WTC11 (cell line): ENCODE measurements at regions not wholly inside any gene's neighbourhood (a gene's known extent, or its start where the extent isn't known, plus 50 kb on each side); places are given as distances from the start of the nearest gene placed in this dataset.

Experiments
- ATAC-seq: fragments of 200-7000 bp; cut with Tn5 transposase; 2 replicates; pipeline ENCODE4 v1.10.0; 2021; ENCODE audit warnings: mild to moderate bottlenecking, moderate library complexity
- CTCF ChIA-PET: fragments of 300-600 bp; sonication (Branson Sonifier 250); formaldehyde crosslinking; loops from one replicate; lab custom pipeline; 2021; ENCODE audit warnings: antibody characterized with exemption; lab: Charles Lee
- POLR2A ChIA-PET: fragments of 350-600 bp; sonication (Branson Sonifier 250); formaldehyde crosslinking; loops from one replicate; lab custom pipeline; 2021; ENCODE audit warnings: antibody characterized with exemption; lab: Charles Lee
- DNase-seq: peaks from one replicate; pipeline ENCODE4 v3.0.0; 2021; ENCODE audit warnings: low spot score
- H3K27ac Mint-ChIP-seq: 2 replicates; pipeline ENCODE4 v1.8.0; 2021; ENCODE audit warnings: mixed read lengths
- H3K27me3 Mint-ChIP-seq: 2 replicates; pipeline ENCODE4 v1.8.0; 2021; ENCODE audit warnings: low read depth, mild to moderate bottlenecking, moderate library complexity, mixed read lengths
- H3K36me3 Mint-ChIP-seq: 2 replicates; pipeline ENCODE4 v1.8.0; 2021; ENCODE audit warnings: mixed read lengths
- H3K4me1 Mint-ChIP-seq: 2 replicates; pipeline ENCODE4 v1.8.0; 2022; ENCODE audit warnings: mixed read lengths
- H3K4me3 Mint-ChIP-seq: 2 replicates; pipeline ENCODE4 v1.8.0; 2021; ENCODE audit warnings: mild to moderate bottlenecking, moderate library complexity, mixed read lengths
- H3K9me3 Mint-ChIP-seq: 2 replicates; pipeline ENCODE4 v1.8.0; 2021; ENCODE audit warnings: mixed read lengths
- ATF3 ChIP-seq: sonication (generic); formaldehyde crosslinking; conservative IDR thresholded peaks from 2 replicates; pipeline ENCODE4 v1.8.1; 2022; ENCODE audit warnings: mild to moderate bottlenecking, missing genetic modification reagents
- CBFB ChIP-seq: sonication (generic); formaldehyde crosslinking; IDR thresholded peaks from 2 replicates; pipeline ENCODE4 v1.8.1; 2022; ENCODE audit warnings: mild to moderate bottlenecking, low read depth, missing genetic modification reagents
- CDX4 ChIP-seq: fragments of 250-450 bp; sonication (Bioruptor Pico); IDR thresholded peaks from 2 replicates; pipeline ENCODE4 v1.9.0; 2021; ENCODE audit warnings: moderate library complexity, mild to moderate bottlenecking, inconsistent platforms, borderline replicate concordance
- CREM ChIP-seq: sonication (generic); formaldehyde crosslinking; IDR thresholded peaks from 2 replicates; pipeline ENCODE4 v1.8.1; 2022; ENCODE audit warnings: mild to moderate bottlenecking, missing genetic modification reagents, moderate library complexity
- E2F1 ChIP-seq: sonication (generic); formaldehyde crosslinking; IDR thresholded peaks from 2 replicates; pipeline ENCODE4 v1.8.0; 2022; ENCODE audit warnings: mild to moderate bottlenecking, missing genetic modification reagents
- ERG ChIP-seq: fragments of 250-450 bp; sonication (Bioruptor Pico); IDR thresholded peaks from 2 replicates; pipeline ENCODE4 v1.8.0; 2021; ENCODE audit warnings: mild to moderate bottlenecking
- GTF2I ChIP-seq: fragments of 250-450 bp; sonication (Bioruptor Pico); conservative IDR thresholded peaks from 2 replicates; pipeline ENCODE4 v1.4.0; 2021; ENCODE audit warnings: mild to moderate bottlenecking
- IRF1 ChIP-seq: sonication (generic); formaldehyde crosslinking; IDR thresholded peaks from 2 replicates; pipeline ENCODE4 v1.8.0; 2023; ENCODE audit warnings: missing genetic modification reagents
- IRF2 ChIP-seq: sonication (generic); formaldehyde crosslinking; IDR thresholded peaks from 2 replicates; pipeline ENCODE4 v1.8.0; 2022; ENCODE audit warnings: low read depth, missing genetic modification reagents, borderline replicate concordance
- NFATC4 ChIP-seq: fragments of 250-450 bp; sonication (Bioruptor Pico); IDR thresholded peaks from 2 replicates; pipeline ENCODE4 v1.9.0; 2021; ENCODE audit warnings: mild to moderate bottlenecking
- NFYB ChIP-seq: sonication (generic); formaldehyde crosslinking; conservative IDR thresholded peaks from 2 replicates; pipeline ENCODE4 v1.8.0; 2022; ENCODE audit warnings: low read depth, missing genetic modification reagents
- TEAD1 ChIP-seq: sonication (generic); formaldehyde crosslinking; IDR thresholded peaks from 2 replicates; pipeline ENCODE4 v1.8.0; 2022; ENCODE audit warnings: mild to moderate bottlenecking, missing genetic modification reagents
- TEAD4 ChIP-seq: sonication (generic); formaldehyde crosslinking; IDR thresholded peaks from 2 replicates; pipeline ENCODE4 v1.8.0; 2022; ENCODE audit warnings: mild to moderate bottlenecking, missing genetic modification reagents
- ZBTB43 ChIP-seq: sonication (generic); formaldehyde crosslinking; IDR thresholded peaks from 2 replicates; pipeline ENCODE4 v1.8.1; 2023; ENCODE audit warnings: mild to moderate bottlenecking, missing genetic modification reagents
- ZNF121 ChIP-seq: sonication (generic); formaldehyde crosslinking; IDR thresholded peaks from 2 replicates; pipeline ENCODE4 v1.8.0; 2023; ENCODE audit warnings: missing genetic modification reagents
- ZNF138 ChIP-seq: sonication (generic); formaldehyde crosslinking; conservative IDR thresholded peaks from 2 replicates; pipeline ENCODE4 v1.8.1; 2022; ENCODE audit warnings: mild to moderate bottlenecking, moderate library complexity, missing genetic modification reagents
- TF ChIP-seq, protein P1 (sequence below): sonication (generic); formaldehyde crosslinking; IDR thresholded peaks from 2 replicates; pipeline ENCODE4 v1.8.1; 2022; ENCODE audit warnings: missing genetic modification reagents, borderline replicate concordance
- TF ChIP-seq, protein P2 (sequence below): sonication (generic); formaldehyde crosslinking; IDR thresholded peaks from 2 replicates; pipeline ENCODE4 v1.8.1; 2022; ENCODE audit warnings: low read depth, missing genetic modification reagents, borderline replicate concordance
- TF ChIP-seq, protein P3 (sequence below): sonication (generic); formaldehyde crosslinking; IDR thresholded peaks from 2 replicates; pipeline ENCODE4 v1.8.1; 2023; ENCODE audit warnings: mild to moderate bottlenecking, missing genetic modification reagents, borderline replicate concordance
- TF ChIP-seq, protein P4 (sequence below): sonication (generic); formaldehyde crosslinking; IDR thresholded peaks from 2 replicates; pipeline ENCODE4 v1.8.1; 2022; ENCODE audit warnings: low read depth, mild to moderate bottlenecking, moderate library complexity, missing genetic modification reagents, borderline replicate concordance

DNA sequence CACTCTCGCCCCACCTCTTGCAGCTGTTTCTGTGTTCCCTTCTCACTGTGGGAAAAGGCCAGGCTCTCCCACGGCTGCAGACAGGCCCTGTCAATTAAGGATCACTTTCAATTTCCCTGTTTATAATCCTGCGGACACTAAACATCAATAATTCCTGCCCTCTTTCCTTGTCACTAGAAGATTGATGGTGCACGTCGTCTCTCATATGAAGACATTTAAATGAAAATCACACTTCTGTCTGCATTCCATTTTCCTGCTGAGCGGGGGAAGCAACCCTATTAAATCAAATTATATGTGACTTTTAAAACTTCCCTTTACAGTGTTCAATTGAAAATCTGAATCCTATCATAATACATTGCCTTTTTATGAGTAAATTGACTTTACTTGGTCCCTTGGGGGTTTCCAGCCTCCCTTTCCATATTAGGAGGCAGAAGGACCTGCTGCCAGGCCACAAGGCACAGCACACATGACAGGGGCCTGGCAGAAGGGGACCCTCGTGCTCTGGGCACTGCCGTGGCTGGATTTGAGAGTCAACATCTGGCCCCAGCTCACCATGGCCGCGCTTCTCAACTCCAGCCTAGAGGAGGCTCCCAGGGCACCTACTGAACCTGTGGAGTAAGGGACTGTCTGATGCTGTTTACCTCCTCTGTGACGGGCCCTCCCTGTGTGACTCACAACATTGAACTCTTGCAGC, 311.0 kb upstream of the IRX4 start:
- CTCF ChIA-PET = no interaction called here
- Mint-ChIP-seq H3K9me3 (peaks cover 22% of the 10 kb centered on the region), H3K36me3 (peaks cover 20% of the 10 kb centered on the region), H3K27me3 (no peaks in the 10 kb centered on the region), H3K27ac (no peak overlapping the region), H3K4me1 (no peaks in the 10 kb centered on the region), H3K4me3 (no peak overlapping the region)
- no peak for DNase-seq
- POLR2A ChIA-PET = no interaction called here
- TF ChIP-seq IRF2 (CRISPR knock-in tag) (no peak), ZNF138 (no peak), CBFB (no peak), GTF2I (CRISPR knock-in tag) (no peak), NFATC4 (CRISPR knock-in tag) (no peak), CREM (no peak), ATF3 (no peak), E2F1 (no peak), TEAD4 (no peak), TEAD1 (CRISPR knock-in tag) (no peak), ERG (CRISPR knock-in tag) (no peak), ZBTB43 (no peak), IRF1 (CRISPR knock-in tag) (no peak), NFYB (CRISPR knock-in tag) (no peak), ZNF121 (CRISPR knock-in tag) (no peak), CDX4 (no peak)
- TF ChIP-seq, protein P1, sequence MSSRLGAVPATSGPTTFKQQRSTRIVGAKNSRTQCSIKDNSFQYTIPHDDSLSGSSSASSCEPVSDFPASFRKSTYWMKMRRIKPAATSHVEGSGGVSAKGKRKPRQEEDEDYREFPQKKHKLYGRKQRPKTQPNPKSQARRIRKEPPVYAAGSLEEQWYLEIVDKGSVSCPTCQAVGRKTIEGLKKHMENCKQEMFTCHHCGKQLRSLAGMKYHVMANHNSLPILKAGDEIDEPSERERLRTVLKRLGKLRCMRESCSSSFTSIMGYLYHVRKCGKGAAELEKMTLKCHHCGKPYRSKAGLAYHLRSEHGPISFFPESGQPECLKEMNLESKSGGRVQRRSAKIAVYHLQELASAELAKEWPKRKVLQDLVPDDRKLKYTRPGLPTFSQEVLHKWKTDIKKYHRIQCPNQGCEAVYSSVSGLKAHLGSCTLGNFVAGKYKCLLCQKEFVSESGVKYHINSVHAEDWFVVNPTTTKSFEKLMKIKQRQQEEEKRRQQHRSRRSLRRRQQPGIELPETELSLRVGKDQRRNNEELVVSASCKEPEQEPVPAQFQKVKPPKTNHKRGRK = no peak
- TF ChIP-seq, protein P2, sequence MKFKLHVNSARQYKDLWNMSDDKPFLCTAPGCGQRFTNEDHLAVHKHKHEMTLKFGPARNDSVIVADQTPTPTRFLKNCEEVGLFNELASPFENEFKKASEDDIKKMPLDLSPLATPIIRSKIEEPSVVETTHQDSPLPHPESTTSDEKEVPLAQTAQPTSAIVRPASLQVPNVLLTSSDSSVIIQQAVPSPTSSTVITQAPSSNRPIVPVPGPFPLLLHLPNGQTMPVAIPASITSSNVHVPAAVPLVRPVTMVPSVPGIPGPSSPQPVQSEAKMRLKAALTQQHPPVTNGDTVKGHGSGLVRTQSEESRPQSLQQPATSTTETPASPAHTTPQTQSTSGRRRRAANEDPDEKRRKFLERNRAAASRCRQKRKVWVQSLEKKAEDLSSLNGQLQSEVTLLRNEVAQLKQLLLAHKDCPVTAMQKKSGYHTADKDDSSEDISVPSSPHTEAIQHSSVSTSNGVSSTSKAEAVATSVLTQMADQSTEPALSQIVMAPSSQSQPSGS (CRISPR knock-in tag) = no peak
- TF ChIP-seq, protein P3, sequence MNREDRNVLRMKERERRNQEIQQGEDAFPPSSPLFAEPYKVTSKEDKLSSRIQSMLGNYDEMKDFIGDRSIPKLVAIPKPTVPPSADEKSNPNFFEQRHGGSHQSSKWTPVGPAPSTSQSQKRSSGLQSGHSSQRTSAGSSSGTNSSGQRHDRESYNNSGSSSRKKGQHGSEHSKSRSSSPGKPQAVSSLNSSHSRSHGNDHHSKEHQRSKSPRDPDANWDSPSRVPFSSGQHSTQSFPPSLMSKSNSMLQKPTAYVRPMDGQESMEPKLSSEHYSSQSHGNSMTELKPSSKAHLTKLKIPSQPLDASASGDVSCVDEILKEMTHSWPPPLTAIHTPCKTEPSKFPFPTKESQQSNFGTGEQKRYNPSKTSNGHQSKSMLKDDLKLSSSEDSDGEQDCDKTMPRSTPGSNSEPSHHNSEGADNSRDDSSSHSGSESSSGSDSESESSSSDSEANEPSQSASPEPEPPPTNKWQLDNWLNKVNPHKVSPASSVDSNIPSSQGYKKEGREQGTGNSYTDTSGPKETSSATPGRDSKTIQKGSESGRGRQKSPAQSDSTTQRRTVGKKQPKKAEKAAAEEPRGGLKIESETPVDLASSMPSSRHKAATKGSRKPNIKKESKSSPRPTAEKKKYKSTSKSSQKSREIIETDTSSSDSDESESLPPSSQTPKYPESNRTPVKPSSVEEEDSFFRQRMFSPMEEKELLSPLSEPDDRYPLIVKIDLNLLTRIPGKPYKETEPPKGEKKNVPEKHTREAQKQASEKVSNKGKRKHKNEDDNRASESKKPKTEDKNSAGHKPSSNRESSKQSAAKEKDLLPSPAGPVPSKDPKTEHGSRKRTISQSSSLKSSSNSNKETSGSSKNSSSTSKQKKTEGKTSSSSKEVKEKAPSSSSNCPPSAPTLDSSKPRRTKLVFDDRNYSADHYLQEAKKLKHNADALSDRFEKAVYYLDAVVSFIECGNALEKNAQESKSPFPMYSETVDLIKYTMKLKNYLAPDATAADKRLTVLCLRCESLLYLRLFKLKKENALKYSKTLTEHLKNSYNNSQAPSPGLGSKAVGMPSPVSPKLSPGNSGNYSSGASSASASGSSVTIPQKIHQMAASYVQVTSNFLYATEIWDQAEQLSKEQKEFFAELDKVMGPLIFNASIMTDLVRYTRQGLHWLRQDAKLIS (CRISPR knock-in tag) = no peak
- TF ChIP-seq, protein P4, sequence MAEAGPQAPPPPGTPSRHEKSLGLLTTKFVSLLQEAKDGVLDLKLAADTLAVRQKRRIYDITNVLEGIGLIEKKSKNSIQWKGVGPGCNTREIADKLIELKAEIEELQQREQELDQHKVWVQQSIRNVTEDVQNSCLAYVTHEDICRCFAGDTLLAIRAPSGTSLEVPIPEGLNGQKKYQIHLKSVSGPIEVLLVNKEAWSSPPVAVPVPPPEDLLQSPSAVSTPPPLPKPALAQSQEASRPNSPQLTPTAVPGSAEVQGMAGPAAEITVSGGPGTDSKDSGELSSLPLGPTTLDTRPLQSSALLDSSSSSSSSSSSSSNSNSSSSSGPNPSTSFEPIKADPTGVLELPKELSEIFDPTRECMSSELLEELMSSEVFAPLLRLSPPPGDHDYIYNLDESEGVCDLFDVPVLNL = no peak
- no peak for ATAC-seq
